ENCODE measurements at regions not wholly inside any gene's neighbourhood (a gene's known extent, or its start where the extent isn't known, plus 50 kb on each side); places are given as distances from the start of the nearest gene placed in this dataset.
A peak's percentile ranks its signal among the peaks of the same experiment; 100 is the strongest.

- intact Hi-C loops (cut with DNase I), result no loop called here
- DNase-seq, result no peak
- no peak for ATAC-seq (ENCODE audit: poor library complexity)
Measured at GRCh38 chr2:18503376-18504228, 56.9 kb downstream of the RDH14 start.

GRCh38 chr2:18502142-18502541 is 58.3 kb downstream of the RDH14 start:
- ATAC-seq (ENCODE audit: poor library complexity), result no peak
- intact Hi-C loops (cut with DNase I), result no loop called here

DNA sequence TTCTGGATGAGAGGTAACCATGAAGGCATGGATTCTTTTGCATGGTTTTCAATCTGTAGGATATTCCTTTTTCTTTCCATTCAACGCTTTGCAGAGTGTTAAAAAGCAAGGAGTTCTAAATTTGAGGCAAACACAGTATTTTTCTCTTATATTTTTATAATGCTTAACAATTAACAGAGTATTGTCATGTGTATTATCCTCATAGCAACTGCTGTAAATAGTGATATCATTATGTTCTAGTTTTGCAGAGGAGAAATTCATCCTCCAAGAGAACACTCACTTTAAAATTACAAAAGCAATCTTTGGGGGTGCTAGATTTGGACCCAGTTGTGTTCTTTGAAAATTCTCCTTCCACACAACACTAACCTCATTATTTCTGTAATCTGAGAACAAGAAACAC is 58.7 kb downstream of the RDH14 start:
- intact Hi-C loops (cut with DNase I), result no loop called here
- DNase-seq (no peak), ATAC-seq (ENCODE audit: poor library complexity) (no peak)

More at GRCh38 chr2:18502142-18502541, 58.3 kb downstream of the RDH14 start:
- no peak for DNase-seq

DNA sequence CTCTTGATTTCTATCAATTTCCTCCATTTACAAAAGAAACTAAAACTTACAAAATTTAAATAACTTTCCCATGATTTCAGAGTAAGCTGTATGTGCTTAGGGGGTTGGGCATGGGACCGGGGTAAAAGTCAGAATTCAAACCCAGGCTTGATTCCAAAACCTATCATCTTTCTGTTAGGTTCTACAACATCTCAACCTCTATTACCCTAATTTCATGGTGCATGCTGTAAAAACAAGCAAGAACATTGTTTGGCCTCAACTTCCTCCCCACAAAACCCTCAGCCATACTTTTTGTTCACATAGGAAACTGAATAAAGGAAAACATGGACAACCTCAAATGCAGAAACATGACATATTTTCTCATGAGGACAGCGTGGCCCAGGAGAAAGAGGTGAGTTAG is 59.3 kb downstream of the RDH14 start:
- DNase-seq (no peak), ATAC-seq (ENCODE audit: poor library complexity) (no peak)
- intact Hi-C loops (cut with DNase I), result no loop called here

DNA sequence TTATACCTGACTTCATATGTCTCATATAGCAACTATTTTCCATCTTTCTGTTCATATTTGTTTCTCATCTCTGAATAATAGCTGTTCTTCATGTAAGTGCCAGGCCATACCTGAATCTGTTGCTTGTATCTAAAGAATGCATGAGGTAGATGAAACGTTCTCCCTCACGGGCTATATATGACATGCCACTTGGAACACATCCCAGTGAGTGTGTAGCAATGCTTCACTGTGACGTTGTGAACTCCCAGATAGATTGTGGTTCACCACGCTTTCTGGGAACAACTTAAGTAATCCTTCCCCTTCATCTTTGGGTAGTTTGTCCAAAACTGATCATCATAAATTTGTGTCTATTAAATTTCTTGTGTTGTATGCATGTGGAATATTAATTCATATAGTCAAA is 60.1 kb downstream of the RDH14 start:
- intact Hi-C loops (cut with DNase I), result no loop called here
- no peak for DNase-seq

GRCh38 chr2:18498531-18498930 is 61.9 kb downstream of the RDH14 start:
- no peak for ATAC-seq (ENCODE audit: poor library complexity)
- intact Hi-C loops (cut with DNase I), result no loop called here
- DNase-seq, result no peak

More for the DNA sequence above, 60.1 kb downstream of the RDH14 start:
- ATAC-seq (ENCODE audit: poor library complexity), result no peak

GRCh38 chr2:18496516-18496915 is 63.9 kb downstream of the RDH14 start:
- no peak for ATAC-seq (ENCODE audit: poor library complexity)
- DNase-seq, result no peak
- intact Hi-C loops (cut with DNase I), result no loop called here

GRCh38 chr2:18495058-18495457 is 65.4 kb downstream of the RDH14 start:
- ATAC-seq (ENCODE audit: poor library complexity) (no peak), DNase-seq (no peak)
- intact Hi-C loops (cut with DNase I), result no loop called here

GRCh38 chr2:18492721-18493120 is 67.7 kb downstream of the RDH14 start:
- intact Hi-C loops (cut with DNase I), result no loop called here
- ATAC-seq (ENCODE audit: poor library complexity), result no peak
- DNase-seq, result no peak

- DNase-seq, result no peak
- ATAC-seq (ENCODE audit: poor library complexity), result no peak
- intact Hi-C loops (cut with DNase I), result no loop called here
Measured at GRCh38 chr2:18491577-18491976, 68.9 kb downstream of the RDH14 start.

- ATAC-seq (ENCODE audit: poor library complexity) (no peak), DNase-seq (no peak)
- intact Hi-C loops (cut with DNase I), result no loop called here
Measured at GRCh38 chr2:18490901-18491300, 69.6 kb downstream of the RDH14 start.

DNA sequence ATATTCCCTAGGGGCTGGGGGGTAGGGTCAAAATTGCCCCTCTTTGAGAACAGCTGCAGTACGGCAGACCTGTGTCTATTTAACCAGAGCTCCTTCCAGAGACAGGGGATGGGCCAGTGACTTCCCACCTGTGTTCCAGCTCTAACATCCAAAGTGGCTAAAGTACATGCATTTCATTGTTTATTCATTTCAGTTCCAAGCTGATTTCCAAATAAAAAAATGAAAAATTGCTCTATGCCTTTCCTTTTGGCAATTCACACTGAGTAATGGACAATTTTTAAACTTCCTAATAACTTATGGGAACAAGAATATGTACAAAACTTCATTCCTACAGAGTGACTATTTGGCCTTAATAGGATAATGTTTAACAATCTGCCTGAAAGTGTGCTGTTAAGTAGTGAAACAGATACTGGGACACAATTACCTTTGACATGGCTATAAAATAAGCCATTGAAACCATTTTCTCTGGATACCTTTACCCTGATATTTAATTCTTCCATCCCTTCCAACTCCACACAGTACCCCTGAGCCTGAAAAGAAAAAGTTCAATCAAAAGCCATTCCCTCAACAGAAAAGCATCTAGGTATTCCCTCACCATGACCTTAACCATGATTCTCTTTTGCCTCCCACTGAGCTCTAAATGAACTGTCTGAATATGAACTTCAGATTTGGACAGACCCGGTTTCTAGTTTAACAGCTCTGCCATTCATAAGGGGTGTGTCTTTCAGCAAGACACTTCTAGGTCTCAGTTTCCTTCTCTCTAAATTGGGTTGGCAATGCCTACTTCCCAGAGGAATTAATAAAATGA is 73.1 kb downstream of the RDH14 start:
- DNase-seq, result no peak
- no peak for ATAC-seq (ENCODE audit: poor library complexity)
- intact Hi-C loops (cut with DNase I), result no loop called here

DNA sequence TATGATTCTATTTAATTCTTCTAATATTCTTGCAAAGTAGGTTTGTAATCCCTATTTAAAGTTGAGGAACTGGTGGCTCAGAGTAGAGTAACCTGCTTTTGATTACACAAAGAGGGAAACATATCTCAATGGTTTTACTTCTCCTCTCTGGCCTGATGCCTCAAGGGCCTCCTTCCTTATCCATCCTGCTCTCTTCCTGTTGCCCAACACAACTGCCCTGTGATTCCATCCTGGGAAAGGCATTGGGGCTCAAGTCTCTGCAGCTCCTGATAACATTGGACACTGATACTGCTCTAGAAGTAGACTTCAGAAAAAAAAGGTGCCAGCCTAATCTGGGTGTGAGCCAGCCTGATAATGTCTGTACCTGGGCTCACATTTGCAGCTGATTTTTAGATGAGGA is 75.8 kb downstream of the RDH14 start:
- ATAC-seq (ENCODE audit: poor library complexity) (no peak), DNase-seq (no peak)
- intact Hi-C loops (cut with DNase I), result no loop called here

DNA sequence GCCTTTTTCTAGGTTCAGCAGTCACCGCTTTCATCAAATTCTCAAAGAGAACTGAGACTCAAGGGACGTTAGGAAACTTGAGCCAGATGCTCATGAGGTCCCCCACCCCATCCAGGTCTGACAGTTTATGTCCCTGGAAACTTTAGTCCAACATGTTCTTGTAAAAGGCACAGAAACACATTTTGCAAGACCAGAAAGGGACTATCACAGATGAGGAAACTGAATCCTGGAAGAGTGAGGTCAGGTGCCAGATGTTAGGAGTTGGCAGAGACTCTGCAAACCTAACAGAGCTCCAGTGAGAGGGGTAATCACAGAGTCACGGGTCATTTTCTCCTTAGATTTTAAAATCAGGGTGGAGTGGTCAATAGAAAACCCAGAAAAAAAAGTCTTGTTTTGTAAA is 76.6 kb downstream of the RDH14 start:
- DNase-seq, result no peak
- intact Hi-C loops (cut with DNase I), result no loop called here
- peak; percentile 64 for ATAC-seq (ENCODE audit: poor library complexity)

GRCh38 chr2:18482666-18483065 is 77.8 kb downstream of the RDH14 start:
- intact Hi-C loops (cut with DNase I), result no loop called here
- ATAC-seq (ENCODE audit: poor library complexity), result no peak
- DNase-seq, result no peak

DNA sequence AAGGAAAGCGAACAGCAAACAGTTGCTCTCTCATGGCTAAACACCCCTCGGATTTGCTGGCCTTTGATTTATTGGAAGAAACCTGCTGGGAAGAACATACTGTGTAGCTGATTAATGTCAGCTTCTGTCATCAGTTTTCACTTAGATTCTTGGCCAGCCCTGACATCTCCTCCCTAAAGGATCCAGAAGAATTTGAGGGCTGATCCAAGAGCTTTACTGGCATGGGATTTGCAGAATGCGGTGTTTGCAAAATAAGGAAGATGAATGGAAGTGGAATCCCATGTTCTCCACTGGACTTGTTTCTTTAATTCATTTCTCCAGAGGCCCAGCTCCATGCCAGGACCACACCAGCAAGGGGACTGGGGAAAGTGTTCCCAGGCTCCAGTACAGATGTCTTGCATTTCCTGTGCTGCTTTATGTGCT is 80.5 kb downstream of the RDH14 start:
- intact Hi-C loops (cut with DNase I), result no loop called here
- ATAC-seq (ENCODE audit: poor library complexity) (peak; percentile 83), DNase-seq (peak; percentile 54)

DNA sequence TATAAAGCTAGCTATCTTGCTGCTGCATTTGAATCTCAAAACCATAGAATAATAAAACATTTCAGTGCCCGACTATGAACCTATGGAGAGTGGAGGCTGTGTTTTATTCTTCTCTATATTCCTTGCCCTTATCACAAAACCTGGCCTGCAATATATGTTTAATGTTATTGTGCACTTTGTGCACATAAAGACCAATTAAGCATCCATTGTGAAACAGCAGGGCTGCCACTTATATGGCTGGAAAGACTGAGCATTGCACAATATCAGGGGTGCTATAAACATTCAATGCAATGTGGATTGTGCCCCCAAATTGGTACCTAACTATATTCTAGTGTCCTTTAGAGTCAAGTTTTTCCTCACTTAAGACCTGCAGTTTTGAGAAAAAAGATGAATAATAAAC is 83.2 kb downstream of the RDH14 start:
- no peak for ATAC-seq (ENCODE audit: poor library complexity)
- intact Hi-C loops (cut with DNase I), result no loop called here
- DNase-seq, result no peak

GRCh38 chr2:18476484-18476883 is 84.0 kb downstream of the RDH14 start:
- no peak for ATAC-seq (ENCODE audit: poor library complexity)
- intact Hi-C loops (cut with DNase I), result no loop called here
- DNase-seq, result no peak

GRCh38 chr2:18475884-18476283 is 84.6 kb downstream of the RDH14 start:
- DNase-seq, result no peak
- intact Hi-C loops (cut with DNase I), result no loop called here
- ATAC-seq (ENCODE audit: poor library complexity), result no peak

DNA sequence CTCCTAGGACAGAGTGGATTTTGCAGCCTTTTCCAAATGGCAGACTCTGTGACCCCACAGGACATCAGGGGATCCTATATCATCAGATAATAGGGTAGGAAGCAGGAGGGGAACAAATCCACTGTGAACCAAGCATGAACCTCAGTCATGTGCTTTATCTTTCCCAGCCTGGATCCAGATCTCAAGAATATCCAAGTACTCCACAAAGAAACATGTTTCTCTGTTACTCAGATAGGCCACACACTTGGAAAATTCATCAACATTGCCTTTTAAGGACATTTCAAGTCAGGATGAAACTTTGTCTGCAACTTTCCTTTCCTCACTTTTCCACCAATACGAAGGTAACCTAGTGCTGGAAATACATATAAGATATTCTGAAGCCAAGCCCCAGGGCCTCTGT is 85.8 kb downstream of the RDH14 start:
- ATAC-seq (ENCODE audit: poor library complexity), result no peak
- no peak for DNase-seq

More for the DNA sequence above, 85.8 kb downstream of the RDH14 start:
- intact Hi-C loops (cut with DNase I), result no loop called here
